Epithelial cell of proximal tubule (primary cell): ENCODE measurements at regions not wholly inside any gene's neighbourhood (a gene's known extent, or its start where the extent isn't known, plus 50 kb on each side); places are given as distances from the start of the nearest gene placed in this dataset.

Source experiments
- DNase-seq: peaks from one replicate; pipeline ENCODE4 v3.0.0-alpha.2; 2011; ENCODE audit warnings: low read depth
- H3K4me3 ChIP-seq: 2 replicates; pipeline ENCODE4 v1.5.1; 2011; ENCODE audit warnings: low read depth, mild to moderate bottlenecking, low read length
- TF ChIP-seq, protein P1 (sequence below): conservative IDR thresholded peaks from 2 replicates; pipeline ENCODE4 v1.5.1; 2012; ENCODE audit warnings: low read depth, mild to moderate bottlenecking, low read length

DNA sequence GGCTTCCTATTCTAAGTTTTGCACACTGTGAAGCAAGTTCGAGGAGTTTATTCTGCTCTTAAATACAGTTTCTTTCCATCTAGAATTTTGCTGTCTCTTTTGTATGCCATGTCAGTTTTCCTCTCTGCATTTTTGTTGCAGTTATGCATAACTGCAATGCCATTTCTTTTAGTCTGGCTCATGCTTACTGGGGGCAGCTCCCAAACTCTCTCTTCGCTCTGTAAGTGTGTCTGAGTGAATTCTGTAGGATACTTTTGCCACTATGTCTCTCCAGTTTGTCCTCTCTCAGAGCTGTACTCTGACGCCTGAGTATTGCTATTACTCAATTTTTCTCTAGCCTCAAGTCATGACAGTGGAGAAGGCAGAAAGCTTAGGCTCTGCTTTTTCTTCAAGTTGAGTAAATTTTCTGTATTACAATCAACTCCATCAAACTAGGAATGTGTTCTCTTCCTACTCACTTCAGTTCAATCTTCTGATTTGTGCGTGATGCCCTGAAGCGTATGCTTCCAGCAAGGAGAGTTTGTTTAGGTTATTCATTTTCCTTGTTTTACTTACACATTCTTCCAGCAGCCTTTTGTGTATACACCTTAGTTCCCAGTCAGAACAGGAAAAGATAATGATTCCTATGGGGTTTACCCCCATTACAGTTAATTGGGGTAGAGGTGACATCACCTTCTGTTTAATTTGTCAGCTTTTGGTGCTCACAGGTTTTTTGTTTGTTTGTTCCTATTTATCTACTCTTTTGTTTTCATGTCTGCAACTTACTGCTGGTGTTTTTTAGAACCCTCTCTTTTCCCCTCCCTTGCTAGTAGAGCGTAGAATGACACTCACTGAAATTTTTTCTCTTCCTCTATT, 430.9 kb downstream of the BCKDHB start:
- DNase-seq, result no peak
- TF ChIP-seq, protein P1, sequence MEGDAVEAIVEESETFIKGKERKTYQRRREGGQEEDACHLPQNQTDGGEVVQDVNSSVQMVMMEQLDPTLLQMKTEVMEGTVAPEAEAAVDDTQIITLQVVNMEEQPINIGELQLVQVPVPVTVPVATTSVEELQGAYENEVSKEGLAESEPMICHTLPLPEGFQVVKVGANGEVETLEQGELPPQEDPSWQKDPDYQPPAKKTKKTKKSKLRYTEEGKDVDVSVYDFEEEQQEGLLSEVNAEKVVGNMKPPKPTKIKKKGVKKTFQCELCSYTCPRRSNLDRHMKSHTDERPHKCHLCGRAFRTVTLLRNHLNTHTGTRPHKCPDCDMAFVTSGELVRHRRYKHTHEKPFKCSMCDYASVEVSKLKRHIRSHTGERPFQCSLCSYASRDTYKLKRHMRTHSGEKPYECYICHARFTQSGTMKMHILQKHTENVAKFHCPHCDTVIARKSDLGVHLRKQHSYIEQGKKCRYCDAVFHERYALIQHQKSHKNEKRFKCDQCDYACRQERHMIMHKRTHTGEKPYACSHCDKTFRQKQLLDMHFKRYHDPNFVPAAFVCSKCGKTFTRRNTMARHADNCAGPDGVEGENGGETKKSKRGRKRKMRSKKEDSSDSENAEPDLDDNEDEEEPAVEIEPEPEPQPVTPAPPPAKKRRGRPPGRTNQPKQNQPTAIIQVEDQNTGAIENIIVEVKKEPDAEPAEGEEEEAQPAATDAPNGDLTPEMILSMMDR, result no peak
- H3K4me3 ChIP-seq, result no peak overlapping the region

DNA sequence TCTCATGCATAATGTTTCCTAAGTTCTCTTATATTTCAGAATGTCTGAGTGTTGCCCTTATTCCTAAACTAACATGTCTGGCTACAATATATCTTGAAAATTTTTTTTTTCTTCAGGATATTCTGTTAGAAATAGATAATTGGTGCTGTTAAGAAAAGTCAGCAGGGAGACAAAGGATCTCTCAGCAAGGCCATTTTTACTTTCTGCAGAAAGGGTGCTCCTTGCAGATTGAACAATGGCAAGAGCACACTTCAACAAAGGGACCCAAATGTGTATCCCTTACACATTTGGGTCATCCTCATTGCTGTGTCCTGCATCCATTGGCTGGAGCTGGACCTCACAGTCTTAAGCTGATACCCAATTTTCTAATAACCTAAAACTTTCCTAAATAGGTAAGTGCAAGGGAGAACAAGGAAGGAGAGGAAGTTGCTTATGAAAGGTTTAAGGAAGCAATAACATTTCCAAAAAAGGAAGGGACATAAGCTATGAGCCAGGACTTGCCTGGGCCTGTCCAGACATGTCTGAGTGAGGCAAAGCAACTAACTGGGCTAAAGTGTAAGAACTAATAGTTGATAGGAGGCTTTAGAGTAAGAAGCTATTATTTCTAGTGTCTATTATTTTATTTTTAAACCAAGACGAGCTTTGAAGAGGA, 429.6 kb downstream of the BCKDHB start:
- DNase-seq, result no peak
- TF ChIP-seq, protein P1, result no peak
- H3K4me3 ChIP-seq, result no peak overlapping the region

DNA sequence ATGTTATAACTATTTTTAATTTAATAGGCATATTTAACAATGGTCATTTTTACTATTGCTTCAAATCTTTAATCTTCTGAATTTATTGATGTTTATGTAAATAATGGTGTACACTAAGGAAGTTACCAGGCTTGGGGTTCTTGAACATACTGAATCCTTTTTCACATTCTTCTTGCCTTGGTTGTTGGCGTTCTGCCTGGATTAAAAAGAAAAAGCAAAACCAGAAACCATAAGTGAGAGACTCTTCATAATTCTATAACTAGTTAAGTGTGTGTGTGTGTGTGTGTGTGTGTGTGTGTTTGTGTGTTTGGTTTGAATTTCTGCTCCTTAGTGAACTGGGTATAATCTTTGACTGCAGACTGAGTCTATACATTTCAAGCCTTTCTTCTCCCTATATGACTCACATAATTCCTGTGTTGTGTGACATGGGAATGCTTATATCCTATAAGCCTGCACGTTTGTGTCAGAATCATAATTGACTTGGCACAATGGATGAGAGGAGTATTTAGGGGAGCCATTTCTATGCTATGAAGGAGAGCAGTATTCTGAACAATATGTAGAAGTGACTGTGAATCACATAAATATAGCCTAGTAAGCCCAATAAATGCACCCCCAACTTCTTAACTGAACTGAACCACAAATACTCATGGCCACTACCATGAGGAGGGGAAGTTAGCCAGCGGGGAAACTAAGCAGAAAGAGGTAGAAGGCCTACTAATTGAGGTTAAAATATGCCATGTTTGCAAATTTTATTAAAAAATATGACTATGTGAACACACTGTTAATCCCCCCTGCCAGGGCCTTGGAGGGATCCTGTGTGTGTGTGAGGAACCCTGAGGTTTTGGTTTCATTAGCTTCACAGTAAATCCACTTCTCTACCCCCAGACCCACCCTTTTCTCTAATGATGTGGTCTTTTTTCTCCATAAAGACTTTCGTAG, 425.5 kb downstream of the BCKDHB start:
- no peak overlapping the region for H3K4me3 ChIP-seq
- TF ChIP-seq, protein P1, result no peak
- DNase-seq, result no peak

DNA sequence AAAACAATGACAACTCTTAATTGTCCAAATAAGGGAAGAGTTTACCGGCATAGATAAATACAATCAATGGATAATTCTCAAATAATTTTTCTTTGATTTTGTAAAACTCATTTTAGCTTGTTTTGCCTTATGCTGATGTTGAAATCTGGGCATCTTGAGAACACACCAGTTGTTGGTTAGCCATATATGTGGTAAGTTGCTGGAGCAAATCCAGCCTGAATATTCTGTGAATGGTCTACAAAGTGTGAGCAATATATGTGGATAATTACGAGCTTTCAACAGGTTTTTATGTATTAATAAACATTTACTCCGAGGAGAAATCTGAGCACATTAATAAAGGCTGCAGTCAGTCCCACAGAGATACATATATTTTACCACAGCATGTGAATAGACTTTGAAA, 423.6 kb downstream of the BCKDHB start:
- TF ChIP-seq, protein P1, result no peak
- no peak overlapping the region for H3K4me3 ChIP-seq
- DNase-seq, result no peak

DNA sequence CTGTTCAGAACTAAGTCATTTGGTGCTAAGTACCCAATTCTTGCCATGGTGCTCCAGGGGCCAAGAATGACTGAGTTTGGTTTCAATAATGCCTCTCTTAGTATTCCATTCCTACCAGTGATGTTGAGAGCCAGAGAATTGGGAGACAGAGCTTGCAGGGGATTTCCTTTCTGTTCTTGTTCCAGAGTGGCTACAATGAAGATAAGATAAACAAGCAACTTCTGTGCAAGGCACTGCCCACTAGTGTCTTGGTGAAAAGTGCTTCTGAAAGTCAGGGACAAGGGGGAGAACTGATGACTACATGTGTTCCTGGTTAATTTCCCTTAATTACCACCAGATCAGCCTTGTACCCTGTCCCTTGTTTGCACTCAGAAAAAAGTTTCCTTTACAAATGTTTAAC, 421.6 kb downstream of the BCKDHB start:
- no peak for DNase-seq
- no peak overlapping the region for H3K4me3 ChIP-seq
- TF ChIP-seq, protein P1, result no peak

DNA sequence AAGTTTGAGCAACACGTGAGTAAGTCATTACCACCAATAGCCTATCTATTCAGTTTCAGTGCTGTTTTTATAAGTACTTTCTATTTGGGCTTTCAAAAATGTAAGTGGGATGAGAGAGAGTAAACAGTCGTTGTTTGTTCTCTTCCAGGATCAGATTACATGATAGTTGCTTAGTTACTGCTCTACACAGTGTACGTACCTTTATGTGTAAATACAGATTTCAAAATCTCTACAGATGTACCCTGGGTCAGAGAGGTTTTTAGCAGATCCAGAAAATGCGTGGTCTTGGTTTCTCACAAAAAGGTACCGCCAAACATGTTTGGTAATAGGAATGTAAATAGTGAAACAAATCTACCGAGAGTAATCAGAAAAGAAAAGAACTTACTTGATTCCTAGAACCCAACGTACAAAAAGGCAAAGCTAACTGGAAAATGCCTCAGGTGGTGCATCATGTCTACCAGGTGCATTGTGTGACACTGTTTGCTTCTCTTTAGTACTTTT, 421.1 kb downstream of the BCKDHB start:
- no peak for DNase-seq
- TF ChIP-seq, protein P1, result no peak
- no peak overlapping the region for H3K4me3 ChIP-seq
